AML-193 (cell line): ENCODE measurements at regions not wholly inside any gene's neighbourhood (a gene's known extent, or its start where the extent isn't known, plus 50 kb on each side); places are given as distances from the start of the nearest gene placed in this dataset.

Source experiments
- DNase-seq, 2 experiments: peaks; one replicate each; lab custom pipeline; 2025; lab: John Stamatoyannopoulos, UW

DNA sequence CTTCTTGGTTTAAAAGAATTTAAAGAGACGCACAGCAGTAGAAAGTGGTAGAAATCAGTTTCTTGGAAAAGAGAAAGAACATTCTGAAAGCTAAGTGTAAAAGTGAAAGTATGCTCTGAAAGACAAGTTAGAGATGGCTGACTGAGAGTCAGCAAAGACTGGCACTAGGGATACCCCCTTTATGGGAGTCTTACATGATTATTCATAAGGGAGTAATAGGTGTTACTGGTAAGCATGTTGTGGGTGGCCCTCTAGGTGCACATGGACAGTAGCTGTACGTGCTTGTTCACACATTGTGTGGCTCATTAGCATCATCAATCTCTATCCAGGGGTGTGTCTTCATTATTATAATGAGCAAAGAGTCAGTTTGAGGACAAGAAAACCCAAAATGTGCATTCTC, 816.2 kb downstream of the CBLN2 start:
- DNase-seq, result no peak

DNA sequence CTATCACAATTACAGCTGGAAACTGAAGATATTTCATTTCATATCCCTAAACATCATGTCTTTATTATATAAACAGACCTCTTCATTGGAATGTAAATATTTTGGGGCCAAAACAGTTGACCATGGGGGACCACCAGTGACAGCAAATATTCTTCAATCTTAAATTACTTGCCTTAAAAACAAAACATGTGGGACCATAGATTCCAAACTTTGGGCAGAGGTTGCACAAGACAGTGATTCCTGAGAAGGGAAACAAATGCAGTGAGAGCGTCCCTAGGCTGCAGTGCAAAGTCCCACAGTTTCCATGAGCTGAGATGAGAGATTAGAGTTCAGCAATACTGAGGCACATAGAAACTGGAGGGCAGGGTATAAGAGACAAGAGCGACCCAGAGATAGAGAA, 818.9 kb downstream of the CBLN2 start:
- no peak for DNase-seq

DNA sequence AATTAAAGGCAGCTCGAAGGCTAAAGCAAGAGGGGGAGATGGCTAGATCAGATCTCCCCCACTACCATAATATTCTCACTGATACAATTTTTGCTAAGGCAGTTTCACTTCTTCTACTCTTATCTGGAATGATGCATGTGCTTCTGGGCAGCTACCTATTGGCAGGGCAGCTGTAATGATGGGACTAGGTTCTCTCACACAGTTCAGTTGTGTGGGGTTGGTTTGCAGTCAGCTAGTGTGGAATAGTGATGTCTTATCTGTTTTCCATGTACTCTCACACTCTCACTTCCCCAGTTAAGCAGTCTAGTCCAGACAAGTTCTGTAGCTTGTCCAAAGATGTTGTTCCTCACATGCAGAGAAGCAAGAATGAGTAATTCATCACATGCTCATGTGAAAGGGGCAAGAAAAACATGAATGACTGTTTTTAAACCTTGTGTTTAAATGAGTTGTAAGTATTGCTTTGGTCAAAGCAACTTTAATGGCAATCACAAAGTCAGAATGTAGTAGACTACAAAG, 836.1 kb downstream of the CBLN2 start:
- DNase-seq, result no peak

DNA sequence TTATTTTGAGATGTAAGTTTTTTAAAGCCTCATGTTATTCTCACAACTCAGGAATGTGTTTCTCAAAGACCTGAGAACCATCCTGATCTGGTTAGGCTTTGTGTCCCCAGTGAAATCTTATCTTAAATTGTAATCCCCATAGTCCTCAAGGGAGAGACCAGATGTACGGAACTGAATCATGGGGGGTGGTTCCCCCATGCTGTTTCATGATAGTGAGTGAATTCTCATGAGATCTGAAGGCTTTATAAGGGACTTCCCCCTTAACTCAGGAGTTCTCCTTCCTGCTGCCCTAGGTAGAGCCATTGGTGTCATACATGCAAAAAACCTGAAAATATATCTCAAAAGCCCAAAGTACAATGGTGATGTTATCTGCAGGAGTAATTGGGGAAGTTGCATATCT, 836.7 kb downstream of the CBLN2 start:
- DNase-seq, result no peak

DNA sequence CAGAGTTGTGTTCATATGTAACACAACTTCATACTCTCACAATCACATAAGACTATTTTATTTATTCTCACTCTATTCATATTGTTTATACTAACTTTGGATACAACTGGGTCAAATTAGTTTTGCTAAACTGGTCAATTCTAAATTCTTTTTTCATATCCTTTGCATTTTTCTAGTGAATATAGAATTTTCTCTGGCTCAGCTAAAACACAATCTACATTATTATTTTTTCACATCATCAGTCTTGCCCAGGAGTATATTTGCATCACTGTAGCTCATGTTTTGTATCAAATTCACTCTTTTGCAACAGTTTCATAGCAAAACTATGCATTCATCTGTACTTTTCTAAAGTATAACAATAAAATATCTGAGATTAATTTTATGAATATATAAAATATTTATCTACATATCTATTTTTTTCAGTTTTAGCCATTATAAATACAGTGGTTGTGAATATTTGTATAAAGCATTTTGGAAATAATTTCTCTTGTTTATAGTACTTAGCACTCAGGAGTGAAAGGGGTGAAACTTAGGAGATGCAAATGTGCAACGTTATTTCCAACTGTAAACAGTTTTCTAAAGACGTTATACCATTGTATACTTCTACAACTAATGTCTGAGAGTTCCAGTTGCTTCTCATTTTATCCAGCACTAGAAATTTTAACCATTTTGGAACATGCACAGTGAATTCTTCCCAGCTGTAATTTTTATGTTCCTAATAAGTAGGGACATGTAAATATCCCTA, 854.6 kb downstream of the CBLN2 start:
- no peak for DNase-seq

DNA sequence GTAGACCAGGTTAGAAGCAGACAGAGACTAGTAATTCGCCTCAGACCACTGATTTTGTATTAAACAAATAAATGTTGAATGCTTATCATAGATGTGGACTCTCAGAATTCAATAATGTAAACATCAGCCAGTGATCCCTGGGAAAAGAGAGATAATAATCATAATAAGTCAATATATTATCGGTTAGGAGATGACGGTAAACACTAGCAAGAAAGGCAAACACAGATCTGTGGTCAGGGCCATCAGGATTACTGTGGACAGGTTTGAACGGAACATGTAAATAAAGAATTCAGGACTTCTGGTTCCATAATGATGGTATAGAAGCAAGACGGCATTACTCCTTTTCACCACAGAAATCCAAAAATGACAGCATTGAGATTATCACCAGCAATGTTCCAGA, 861.6 kb downstream of the CBLN2 start:
- DNase-seq, result no peak

DNA sequence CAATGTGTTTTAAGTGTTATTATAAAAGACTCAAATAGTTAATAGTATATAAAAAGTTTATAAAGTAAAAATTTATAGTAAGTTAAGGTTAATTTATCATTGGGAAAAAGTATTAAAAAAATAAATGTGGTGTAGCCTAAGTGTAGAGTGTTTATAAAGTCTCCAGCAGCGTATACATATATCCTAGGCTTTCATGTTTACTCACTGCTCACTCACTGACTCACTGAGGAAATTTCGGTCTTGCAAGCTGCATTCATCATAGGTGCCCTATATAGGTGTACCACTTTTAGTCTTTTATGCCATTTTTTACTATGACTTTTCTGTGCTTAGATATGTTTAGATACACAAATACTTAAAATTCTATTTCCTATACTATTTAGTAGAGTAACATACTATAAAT, 866.0 kb downstream of the CBLN2 start:
- no peak for DNase-seq

DNA sequence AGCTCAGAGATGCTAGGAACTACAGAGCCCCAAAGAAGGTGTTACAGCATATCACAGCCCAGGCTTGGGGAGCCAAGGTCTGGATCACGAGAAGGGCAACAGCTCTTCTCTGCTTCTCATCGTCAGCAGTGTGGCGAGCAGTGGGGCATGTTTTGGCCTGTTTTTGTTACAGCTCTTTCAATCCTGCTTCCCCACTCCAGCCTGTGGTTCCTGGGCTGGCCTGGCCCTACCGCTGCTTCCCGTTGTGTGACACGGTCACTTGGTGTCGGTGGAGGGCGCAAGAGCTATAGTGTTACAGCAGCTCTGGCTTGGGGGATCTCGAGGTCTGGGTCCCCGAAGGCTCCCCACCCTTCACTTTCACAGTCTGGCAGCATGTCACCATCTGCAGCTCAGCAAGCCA, 870.2 kb downstream of the CBLN2 start:
- DNase-seq, result no peak

DNA sequence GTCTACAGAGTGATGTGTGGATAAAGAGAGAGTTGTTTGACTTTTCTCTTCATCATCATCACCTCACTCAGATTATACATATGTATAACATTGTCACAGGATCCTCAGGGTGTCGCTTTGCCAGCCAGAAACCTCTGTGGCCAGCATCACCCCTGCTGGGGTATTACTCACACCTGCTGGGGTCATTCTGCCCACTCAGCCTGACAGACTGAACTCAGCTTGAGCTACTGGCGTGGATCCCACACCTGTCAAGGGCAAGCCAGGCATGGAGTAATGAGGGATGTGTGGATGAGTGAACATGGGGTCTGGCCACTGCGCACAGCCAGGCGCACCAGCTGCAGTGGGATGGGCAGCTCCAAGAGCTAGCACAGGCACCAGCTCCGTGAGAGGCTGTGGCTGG, 870.6 kb downstream of the CBLN2 start:
- no peak for DNase-seq

DNA sequence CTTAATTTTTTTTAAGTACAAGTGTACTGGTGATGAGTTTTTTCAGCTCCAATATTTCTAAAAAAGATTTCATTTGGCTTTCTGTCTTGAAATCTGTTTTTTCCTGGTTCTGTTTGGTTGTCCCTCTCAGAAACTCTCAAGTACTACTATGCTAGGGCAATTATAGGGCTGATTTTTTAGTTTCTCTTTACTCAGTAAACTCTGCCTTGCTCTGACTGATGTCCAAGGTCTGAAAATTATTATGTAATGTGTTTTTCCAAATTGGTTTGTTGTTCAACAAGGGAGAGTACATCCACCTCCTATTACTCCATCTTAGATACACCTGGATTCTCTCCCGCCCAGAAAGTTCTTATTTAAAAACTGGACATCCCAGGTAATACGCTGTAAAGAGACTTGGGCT, 877.7 kb downstream of the CBLN2 start:
- no peak for DNase-seq

DNA sequence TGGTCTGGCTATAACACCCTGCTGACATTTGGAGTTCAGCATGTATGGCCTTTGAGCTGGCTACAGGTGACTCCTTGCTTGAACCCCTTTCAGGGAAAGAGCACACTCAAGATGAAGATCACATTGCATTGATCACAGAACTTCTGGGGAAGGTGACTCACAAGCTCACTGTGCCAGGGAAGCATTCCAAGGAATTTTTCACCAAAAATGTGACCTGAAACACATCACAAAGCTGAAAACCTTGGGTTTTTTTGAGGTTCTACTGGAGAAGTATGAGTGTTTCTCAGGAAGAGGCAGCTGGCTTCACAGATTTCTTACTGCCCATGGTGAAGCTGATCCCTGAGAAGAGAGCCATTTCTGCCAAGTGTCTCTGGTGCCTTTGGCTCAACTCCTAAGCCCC, 879.0 kb downstream of the CBLN2 start:
- no peak for DNase-seq

DNA sequence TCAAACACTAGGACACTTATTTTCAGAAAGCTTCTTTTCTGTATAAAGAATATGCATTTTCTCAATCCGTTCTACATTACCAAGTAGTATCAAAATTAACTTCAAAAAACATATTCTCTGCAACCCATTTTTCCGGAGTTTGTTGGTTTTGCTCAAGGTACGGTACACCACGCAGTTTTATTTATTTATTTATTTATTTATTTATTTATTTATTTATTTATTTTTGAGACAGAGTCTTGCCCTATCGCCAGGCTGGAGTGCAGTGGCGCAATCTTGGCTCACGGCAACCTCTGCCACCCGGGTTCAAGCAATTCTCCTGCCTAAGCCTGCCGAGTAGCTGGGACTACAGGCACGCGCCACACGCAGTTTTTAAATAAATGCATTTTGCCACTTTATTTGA, 900.3 kb downstream of the CBLN2 start:
- DNase-seq, result no peak

DNA sequence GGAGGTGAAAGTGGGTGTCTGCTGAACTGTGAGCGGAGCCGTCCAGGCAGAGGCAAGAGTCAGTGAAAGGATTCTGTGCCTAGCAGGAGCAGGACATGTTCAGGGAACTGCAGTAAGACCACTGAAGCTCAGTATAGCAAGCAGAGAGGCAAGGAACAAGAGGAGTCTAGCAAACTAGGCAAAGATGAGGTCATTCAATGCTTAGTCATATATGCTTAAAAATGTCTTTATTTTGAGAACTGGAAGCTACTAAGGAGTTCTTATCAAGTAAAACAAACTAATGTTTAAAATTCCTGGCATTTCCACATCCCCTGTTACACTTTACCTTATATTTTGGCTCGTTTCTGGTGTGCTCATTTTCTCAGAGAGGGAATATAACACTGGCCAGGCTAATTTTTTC, 913.4 kb downstream of the CBLN2 start:
- DNase-seq, result no peak

DNA sequence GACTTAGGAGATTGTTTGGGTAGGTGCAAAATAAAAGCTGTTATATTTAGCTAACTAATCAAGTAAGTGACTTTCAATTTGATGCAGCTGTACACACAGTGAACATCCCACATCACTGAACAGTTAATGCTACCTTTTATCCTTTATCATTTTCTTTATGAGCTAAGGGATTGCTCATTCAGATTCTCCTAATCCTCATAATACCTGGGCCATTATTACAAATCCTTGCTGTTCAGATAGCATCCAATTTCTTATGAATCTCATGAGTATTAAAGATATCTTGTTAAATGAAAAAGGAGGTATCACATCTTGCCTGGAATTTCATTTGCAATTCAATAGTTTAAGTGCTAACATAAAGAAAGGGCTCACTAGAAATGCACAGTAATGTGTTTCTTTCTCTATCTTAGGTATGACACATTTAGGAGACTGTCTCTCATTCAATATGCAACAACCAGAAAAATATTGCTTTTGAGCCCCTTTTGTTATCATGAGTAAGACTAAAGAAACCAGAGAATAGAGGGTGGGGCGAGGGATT, 918.5 kb downstream of the CBLN2 start:
- DNase-seq, result no peak

DNA sequence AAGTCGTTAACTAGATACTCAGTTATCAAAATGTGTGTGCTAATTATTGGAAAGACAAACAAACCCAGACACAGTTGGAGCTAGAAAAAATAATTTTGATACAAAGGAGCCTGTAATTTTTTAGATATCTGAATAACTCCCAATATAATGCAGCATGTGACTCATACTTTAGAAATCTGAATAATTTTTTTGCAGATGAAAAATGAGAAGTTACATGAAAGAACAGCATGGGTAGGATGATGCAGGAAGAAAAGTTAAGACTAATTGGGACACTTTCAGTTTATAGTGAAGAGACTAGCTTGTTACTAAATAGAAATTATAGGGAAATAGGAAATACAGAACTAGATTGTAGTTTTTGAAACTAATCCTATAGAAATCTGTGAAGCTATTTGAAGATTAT, 945.8 kb downstream of the CBLN2 start:
- no peak for DNase-seq

DNA sequence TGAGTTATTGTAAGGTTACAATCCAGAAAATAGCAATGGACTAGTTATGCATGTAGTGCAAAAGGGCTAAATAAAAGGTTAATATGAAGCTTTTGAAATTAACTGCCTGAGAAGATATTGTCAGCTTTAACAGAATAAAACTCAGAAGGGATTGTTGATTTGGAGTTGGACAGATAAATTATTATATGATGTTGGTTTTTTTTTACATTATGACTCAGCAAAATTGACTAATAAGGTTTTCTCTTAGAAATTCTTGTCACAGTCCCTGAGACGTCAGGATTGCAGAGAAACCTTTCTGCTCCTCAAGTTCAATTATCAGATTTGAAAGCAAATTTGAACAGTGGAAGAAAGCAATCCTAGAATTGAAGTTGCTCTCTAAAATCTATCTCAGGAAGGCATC, 946.9 kb downstream of the CBLN2 start:
- DNase-seq, result no peak

DNA sequence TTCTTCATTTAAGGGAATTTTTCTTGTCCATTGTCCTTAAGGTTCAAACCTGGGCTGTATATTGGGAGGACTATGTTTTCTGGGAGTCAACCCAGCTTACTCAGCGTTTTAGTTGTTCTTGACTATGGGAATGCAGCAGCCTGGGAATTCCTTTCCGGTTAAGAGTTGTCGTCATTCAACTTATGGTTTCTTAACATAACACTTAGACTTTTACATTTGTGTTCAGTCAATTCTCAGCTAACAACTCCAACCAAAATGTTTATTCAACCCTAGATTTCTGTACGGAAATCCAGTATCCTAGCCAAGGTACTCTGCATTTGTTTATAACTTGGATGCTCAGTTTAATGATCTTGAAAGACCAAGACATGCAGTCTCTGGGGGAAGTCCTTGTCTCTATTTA, 960.9 kb downstream of the CBLN2 start:
- DNase-seq, result no peak

DNA sequence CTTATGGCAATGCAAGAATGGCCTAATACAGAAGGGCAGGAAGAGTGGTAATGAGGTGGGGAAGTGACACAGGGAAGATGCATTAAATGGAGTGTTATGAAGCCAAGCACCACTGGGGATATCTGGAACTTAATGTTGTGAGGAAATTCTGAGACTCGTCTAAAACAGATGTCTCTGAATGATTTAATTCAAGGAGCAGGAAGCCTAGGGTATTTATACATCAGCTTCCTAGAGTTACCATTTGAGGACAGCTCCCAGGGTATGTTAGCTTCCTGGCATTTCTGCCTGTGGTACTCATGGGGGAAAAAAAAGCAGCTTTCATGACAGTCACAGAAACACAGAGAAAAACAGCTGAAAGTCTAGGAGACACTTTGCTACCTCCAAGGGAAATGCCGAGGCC, 989.5 kb downstream of the CBLN2 start:
- DNase-seq, result no peak

DNA sequence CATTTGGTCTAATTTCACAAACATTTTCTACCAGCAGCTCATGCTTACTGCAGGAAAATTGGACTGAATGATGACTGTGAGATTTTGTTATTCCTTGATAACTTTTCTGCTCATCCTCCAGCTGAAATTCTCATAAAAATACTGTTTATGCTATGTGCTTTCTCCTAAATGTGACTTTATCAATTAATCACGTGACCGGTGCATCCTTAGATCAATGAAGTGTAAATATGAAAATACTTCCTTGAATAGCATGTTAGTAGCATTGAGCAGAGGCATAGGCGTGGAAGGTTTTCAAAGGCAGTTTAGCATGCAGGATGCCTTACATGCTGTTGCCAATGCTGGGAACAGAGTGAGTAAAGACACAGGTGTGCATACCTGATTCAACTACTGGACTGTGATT, 1002.5 kb downstream of the CBLN2 start:
- DNase-seq, result no peak

DNA sequence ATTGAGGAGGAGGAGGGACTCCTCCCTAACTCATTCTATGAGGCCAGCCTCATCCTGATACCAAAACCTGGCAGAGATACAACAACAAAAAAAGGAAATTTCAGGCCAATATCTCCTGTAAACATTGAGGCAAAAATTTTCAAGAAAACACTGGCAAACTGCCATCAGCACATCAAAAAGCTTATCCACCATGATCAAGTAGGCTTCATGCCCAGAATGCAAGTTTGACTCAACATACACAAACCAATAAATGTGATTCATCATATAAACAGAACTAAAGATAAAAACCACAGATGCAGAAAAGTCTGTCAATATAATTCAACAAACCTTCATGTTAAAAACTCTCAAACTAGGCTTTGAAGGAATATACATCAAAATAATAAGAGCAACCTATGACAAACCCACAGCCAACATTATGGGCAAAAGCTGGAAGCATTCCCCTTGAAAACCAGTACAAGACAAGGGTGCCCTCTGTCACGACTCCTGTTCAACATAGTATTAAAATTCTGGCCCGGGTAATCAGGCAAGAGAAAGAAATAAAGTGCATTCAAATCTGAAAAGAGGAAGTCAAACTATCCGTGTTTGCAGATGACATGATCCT, 1014.3 kb downstream of the CBLN2 start:
- no peak for DNase-seq

DNA sequence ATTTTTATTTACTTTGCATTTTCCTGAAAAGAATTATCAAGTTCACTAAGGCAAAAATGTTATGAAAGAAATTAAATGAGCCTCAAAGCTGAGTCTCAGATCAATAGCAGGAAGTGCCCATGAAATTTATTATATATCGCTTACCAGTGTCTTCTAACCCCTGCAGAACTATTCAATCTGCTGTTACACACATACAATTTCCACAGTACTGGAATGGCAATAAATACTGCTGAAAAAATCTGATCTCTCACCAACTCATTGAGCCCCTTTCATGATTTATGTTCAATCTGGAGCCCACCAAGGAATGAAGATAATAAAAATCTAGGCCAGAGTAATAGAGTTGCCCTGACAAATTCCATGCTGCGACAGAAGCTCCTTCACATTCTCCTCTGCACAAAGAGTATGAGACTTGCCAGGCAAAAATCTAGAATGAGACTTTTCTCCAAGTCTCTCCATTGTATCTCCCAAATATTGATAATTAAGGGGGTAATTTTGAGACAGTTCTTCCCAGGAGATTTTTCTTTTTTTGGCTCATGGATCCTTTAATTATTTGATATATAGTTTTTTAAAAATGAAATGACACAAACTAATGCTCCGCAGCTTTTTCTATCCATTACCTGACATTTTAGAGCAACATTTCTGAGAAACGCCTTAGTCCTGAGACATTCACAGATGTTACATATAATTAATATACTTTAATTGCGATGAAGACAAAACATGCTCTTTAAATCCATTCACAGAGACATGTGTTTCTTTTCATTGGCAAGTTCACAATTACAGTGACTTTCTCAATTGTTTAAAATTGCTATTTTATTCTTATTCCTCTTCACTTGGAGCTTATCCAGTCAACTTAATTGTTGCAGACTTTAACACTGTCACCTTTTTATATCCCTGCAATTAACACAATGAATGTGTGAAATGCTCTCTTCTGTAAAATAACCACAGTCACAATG, 1020.4 kb downstream of the CBLN2 start:
- DNase-seq, result no peak

DNA sequence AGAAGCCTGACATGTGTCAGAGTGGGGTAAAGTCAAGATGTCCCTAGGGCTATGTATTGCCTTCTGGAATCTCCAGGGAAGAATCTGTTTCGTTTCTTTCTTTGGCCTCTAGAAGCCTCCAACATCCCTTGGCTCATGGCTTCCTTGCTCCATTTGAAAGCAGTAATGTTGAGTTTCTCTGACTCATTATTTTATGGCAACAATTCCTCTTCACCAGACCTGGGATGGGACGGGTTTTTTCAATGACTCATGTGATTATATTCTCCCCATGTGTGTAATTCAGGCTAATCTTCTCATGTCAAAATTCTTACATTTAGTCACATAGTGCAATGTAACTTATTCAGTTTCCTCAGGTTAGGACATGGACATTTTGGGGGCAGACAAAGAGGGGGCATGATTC, 1038.6 kb downstream of the CBLN2 start:
- no peak for DNase-seq

DNA sequence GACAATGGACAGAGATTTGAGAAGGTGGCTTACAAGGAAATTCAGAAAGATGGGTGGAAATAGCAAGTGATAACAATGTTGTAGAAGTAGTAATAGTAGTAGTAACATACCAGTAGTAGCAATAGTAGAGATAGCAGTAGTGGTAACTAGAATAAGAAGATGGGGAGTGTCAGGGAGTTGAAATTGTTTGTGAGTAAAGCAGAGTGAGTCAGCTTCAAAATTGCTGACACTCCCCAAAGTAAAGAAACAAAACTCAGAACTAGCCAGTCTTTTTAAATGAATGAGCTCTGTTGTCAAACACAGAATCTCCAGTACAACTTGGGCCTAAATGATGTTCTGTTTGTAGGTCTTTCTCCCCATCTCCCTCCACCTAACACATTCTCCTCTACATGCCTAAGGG, 1040.9 kb downstream of the CBLN2 start:
- DNase-seq, result no peak
